WI38 (cell line): ENCODE measurements at regions not wholly inside any gene's neighbourhood (a gene's known extent, or its start where the extent isn't known, plus 50 kb on each side); places are given as distances from the start of the nearest gene placed in this dataset.

Experiments
- H3K4me3 ChIP-seq: 2 replicates; pipeline ENCODE4 v1.5.1; 2011; ENCODE audit warnings: low read depth, mild to moderate bottlenecking, control low read depth, low read length
- CTCF ChIP-seq: IDR thresholded peaks from 2 replicates; pipeline ENCODE4 v1.5.1; 2012; ENCODE audit warnings: low read depth, mild to moderate bottlenecking, control low read depth, low read length

- no peak for TF ChIP-seq CTCF
- H3K4me3 ChIP-seq = no peak overlapping the region
Measured at GRCh38 chr13:37382146-37382545, 216.4 kb downstream of the POSTN start.

GRCh38 chr13:37381502-37381901 lies 217.1 kb downstream of the POSTN start:
- no peak for TF ChIP-seq CTCF
- H3K4me3 ChIP-seq = no peak overlapping the region

GRCh38 chr13:37379841-37380240 lies 218.7 kb downstream of the POSTN start:
- H3K4me3 ChIP-seq = no peak overlapping the region
- no peak for TF ChIP-seq CTCF

GRCh38 chr13:37375724-37376123 lies 222.8 kb downstream of the POSTN start:
- no peak overlapping the region for H3K4me3 ChIP-seq
- no peak for TF ChIP-seq CTCF

GRCh38 chr13:37375071-37375470 lies 223.5 kb downstream of the POSTN start:
- no peak for TF ChIP-seq CTCF
- no peak overlapping the region for H3K4me3 ChIP-seq

GRCh38 chr13:37369616-37370015 lies 229.0 kb downstream of the POSTN start:
- TF ChIP-seq CTCF = no peak

GRCh38 chr13:37368501-37368900 lies 230.1 kb downstream of the POSTN start:
- TF ChIP-seq CTCF = no peak
- no peak overlapping the region for H3K4me3 ChIP-seq

More at GRCh38 chr13:37369616-37370015, 229.0 kb downstream of the POSTN start:
- H3K4me3 ChIP-seq = no peak overlapping the region
